ENCODE measurements at regions not wholly inside any gene's neighbourhood (a gene's known extent, or its start where the extent isn't known, plus 50 kb on each side); places are given as distances from the start of the nearest gene placed in this dataset.

DNA sequence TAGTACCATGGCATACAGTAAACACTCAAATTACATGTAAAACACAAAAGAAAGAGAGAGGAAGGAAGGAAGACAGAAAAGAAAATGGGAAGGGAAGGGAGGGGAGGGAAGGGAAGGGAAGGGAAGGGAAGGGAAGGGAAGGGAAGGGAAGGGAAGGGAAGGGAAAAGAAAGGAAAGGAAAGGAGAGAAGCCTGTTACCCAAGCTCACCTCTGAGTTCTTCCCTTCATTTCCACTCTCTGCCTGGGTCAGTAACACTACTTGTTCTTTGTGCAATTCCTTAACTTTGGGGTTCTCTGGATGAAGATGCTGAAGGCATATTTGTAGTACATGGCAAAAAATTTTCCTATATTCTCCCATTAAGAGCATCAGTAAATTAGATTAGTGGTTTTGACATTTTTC lies 241.0 kb downstream of the RAB28 start:
- Mint-ChIP-seq H3K4me3 (ENCODE audit: low read depth) (no peak overlapping the region), H3K27me3 (ENCODE audit: low read depth) (no peaks in the 10 kb centered on the region), H3K4me1 (ENCODE audit: low read depth) (peaks cover 16% of the 10 kb centered on the region), H3K9me3 (peaks cover 12% of the 10 kb centered on the region), H3K36me3 (ENCODE audit: low read depth) (no peaks in the 10 kb centered on the region), H3K27ac (no peak overlapping the region)
- no peak for DNase-seq (ENCODE audit: low spot score)
- intact Hi-C loops (cut with micrococcal nuclease) = loop anchor here (5.0 kb wide), 1 partner anchor 234 kb away; no protein-coding TSS in a partner anchor

DNA sequence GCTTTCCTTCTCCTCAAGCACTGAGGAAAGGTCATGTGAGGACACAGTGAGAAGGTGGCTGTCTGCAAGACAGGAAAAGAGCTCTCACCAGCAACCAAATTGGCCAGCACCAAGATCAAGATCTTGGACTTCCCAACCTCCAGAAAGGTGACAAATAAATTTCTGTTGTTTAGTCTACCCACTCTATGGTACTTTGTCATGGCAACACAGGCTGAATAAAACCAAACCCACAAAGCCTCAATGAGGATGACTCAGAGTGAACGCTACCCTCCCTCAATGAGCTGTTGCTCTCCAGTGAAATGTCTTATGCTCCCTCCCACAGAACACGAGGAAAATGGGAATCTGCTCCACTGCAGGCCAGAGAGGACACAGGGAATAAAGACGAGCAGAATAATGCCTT lies 244.1 kb downstream of the RAB28 start:
- H3K36me3 Mint-ChIP-seq (ENCODE audit: low read depth) = no peaks in the 10 kb centered on the region
- H3K4me1 Mint-ChIP-seq (ENCODE audit: low read depth) = peaks cover 16% of the 10 kb centered on the region
- H3K27ac Mint-ChIP-seq = no peak overlapping the region
- DNase-seq (ENCODE audit: low spot score) = no peak
- H3K4me3 Mint-ChIP-seq (ENCODE audit: low read depth) = no peak overlapping the region
- intact Hi-C loops (cut with micrococcal nuclease) = loop anchor here (5.0 kb wide), 1 partner anchor 237 kb away; no protein-coding TSS in a partner anchor
- no peaks in the 10 kb centered on the region for H3K27me3 Mint-ChIP-seq (ENCODE audit: low read depth)
- peaks cover 4% of the 10 kb centered on the region for H3K9me3 Mint-ChIP-seq

DNA sequence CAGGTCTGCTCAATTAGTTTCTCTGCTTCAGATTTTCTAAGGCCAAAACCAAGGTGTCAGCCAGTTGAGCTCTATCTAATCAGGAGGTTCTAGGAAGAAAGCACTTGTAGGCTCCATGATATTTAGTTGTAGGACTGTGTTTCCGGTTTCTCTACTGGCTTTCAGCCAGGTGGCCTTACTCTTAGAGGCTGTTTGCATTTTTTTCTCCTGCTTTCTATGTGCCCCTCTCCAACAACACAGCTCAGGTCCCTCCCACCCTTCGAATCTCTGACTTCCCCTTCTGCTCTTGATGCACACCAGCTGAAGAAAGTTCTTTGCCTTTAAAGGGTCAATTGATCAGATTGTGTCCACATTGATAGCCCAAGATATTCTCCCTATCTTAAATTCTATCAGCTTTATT lies 245.2 kb downstream of the RAB28 start:
- H3K36me3 Mint-ChIP-seq (ENCODE audit: low read depth) = no peaks in the 10 kb centered on the region
- H3K27me3 Mint-ChIP-seq (ENCODE audit: low read depth) = no peaks in the 10 kb centered on the region
- DNase-seq (ENCODE audit: low spot score) = no peak
- no peak overlapping the region for H3K4me3 Mint-ChIP-seq (ENCODE audit: low read depth)
- H3K9me3 Mint-ChIP-seq = peaks cover 4% of the 10 kb centered on the region
- no peak overlapping the region for H3K27ac Mint-ChIP-seq
- H3K4me1 Mint-ChIP-seq (ENCODE audit: low read depth) = peaks cover 16% of the 10 kb centered on the region
- intact Hi-C loops (cut with micrococcal nuclease) = no loop called here

DNA sequence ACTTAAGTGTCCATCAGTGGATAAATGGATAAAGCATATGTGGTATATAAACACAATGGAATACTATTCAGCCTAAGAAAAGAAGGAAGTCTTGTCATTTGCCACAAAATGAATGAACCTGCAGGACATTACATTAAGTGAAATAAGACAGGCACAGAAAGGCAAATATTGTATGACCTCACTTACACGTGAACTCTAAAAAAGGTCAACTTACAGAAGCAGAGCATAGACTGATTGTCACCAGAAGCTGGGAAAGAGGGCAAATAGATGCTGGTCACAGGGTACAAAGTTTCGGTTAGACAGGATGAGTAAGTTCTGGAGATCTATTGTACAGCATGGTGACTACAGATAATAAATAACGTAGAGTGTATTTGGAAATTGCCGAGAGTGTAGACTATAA lies 247.7 kb downstream of the RAB28 start:
- H3K27me3 Mint-ChIP-seq (ENCODE audit: low read depth) = no peaks in the 10 kb centered on the region

DNA sequence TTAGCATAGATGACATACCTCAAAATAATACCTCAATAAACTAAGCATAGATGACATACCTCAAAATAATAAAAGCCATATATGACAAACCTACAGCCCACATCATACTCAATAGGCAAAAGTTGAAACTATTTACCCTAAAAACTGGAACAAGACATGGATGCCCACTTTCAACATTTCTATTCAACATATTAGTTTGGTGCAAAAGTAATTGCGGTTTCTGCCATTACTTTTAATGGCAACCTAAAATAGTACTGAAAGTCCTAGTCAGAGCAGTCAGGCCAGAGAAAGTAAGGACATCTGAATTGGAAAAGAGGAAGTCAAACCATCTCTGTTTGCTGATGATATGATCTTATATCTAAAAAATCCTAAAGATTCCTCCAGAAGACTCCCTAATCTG lies 250.4 kb downstream of the RAB28 start:
- Mint-ChIP-seq H3K27me3 (ENCODE audit: low read depth) (no peaks in the 10 kb centered on the region), H3K4me1 (ENCODE audit: low read depth) (no peaks in the 10 kb centered on the region), H3K36me3 (ENCODE audit: low read depth) (no peaks in the 10 kb centered on the region), H3K27ac (no peak overlapping the region), H3K9me3 (peaks cover 22% of the 10 kb centered on the region), H3K4me3 (ENCODE audit: low read depth) (no peak overlapping the region)
- DNase-seq (ENCODE audit: low spot score) = no peak
- intact Hi-C loops (cut with micrococcal nuclease) = no loop called here

More for the DNA sequence above, 247.7 kb downstream of the RAB28 start:
- Mint-ChIP-seq H3K4me1 (ENCODE audit: low read depth) (peaks cover 10% of the 10 kb centered on the region), H3K4me3 (ENCODE audit: low read depth) (no peak overlapping the region), H3K36me3 (ENCODE audit: low read depth) (no peaks in the 10 kb centered on the region), H3K27ac (no peak overlapping the region), H3K9me3 (peaks cover 12% of the 10 kb centered on the region)
- intact Hi-C loops (cut with micrococcal nuclease) = no loop called here
- no peak for DNase-seq (ENCODE audit: low spot score)

DNA sequence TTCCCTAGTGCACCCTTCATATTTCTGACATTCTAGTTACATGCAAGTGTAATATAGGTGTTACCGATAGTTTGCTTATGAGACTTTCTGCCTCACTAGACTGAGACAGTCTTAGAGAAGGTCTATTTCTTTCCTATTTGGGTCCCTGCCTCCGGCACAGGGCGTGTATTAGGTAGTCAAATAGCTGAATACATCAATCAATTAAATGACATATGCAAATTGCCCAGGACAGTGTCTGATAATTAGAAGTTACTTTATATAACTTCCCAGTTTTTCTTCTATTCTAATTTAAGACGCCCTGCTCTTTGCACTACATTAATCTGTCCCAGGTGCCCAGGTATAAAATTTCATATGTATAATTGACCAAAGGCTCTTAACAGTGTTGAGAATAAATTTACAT lies 264.2 kb downstream of the RAB28 start:
- intact Hi-C loops (cut with micrococcal nuclease) = no loop called here
- H3K4me1 Mint-ChIP-seq (ENCODE audit: low read depth) = no peaks in the 10 kb centered on the region
- H3K36me3 Mint-ChIP-seq (ENCODE audit: low read depth) = no peaks in the 10 kb centered on the region
- H3K27me3 Mint-ChIP-seq (ENCODE audit: low read depth) = no peaks in the 10 kb centered on the region
- H3K27ac Mint-ChIP-seq = no peak overlapping the region
- no peak overlapping the region for H3K4me3 Mint-ChIP-seq (ENCODE audit: low read depth)
- peaks cover 5% of the 10 kb centered on the region for H3K9me3 Mint-ChIP-seq
- no peak for DNase-seq (ENCODE audit: low spot score)

DNA sequence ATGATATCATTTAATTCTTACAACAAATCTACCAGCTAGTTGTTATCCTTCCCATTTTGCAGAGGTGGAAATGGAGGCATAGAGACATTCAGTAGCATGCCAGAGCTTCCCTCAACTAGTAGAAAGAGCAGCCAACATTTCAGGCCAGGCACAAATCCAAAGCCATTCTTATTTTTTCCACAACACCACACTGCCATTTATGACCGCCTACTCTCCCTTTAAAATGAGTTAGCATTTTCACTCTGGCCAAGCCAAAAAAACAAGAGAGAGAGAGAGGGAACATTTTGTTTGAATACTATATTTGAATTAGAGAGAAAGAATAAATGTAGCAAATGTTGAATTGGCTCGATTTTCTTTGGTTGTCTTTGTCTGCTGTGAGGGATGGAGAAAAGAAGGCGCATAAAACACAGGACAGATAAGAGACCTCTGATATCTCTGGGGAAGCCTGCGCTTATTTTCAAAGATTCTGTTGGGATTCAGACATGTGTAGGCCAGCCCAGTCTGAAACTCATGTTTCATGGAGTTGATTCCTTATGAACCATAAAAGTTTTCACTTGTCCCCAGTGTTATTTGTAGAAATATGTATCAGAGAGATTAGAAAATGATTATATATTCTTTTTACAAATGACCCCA lies 265.7 kb downstream of the RAB28 start:
- no peaks in the 10 kb centered on the region for H3K4me1 Mint-ChIP-seq (ENCODE audit: low read depth)
- no peak overlapping the region for H3K4me3 Mint-ChIP-seq (ENCODE audit: low read depth)
- DNase-seq (ENCODE audit: low spot score) = no peak
- no peak overlapping the region for H3K27ac Mint-ChIP-seq
- H3K27me3 Mint-ChIP-seq (ENCODE audit: low read depth) = no peaks in the 10 kb centered on the region
- intact Hi-C loops (cut with micrococcal nuclease) = no loop called here
- no peaks in the 10 kb centered on the region for H3K36me3 Mint-ChIP-seq (ENCODE audit: low read depth)
- peaks cover 5% of the 10 kb centered on the region for H3K9me3 Mint-ChIP-seq

DNA sequence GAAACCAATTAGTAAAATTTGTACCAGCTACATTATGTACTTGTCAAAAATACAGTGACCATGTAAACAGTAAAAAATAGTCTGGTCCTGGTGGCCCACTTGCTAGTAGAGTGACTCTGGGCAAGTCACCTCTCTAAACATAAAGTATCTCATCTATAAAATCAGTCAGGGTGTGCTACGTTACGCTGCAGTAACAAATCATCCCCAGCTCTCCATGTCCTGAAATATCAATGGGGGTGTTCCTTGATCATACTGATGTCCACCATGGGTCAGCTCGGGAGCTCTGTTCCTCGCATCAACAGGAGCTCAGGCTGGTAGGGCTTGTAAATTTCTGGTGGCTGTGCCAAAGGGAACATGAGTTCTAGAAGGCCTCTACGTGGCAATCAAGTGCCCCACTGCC lies 268.6 kb downstream of the RAB28 start:
- Mint-ChIP-seq H3K27ac (no peak overlapping the region), H3K4me3 (ENCODE audit: low read depth) (no peak overlapping the region), H3K4me1 (ENCODE audit: low read depth) (no peaks in the 10 kb centered on the region), H3K36me3 (ENCODE audit: low read depth) (no peaks in the 10 kb centered on the region), H3K27me3 (ENCODE audit: low read depth) (no peaks in the 10 kb centered on the region), H3K9me3 (peaks cover 5% of the 10 kb centered on the region)
- intact Hi-C loops (cut with micrococcal nuclease) = no loop called here
- no peak for DNase-seq (ENCODE audit: low spot score)

DNA sequence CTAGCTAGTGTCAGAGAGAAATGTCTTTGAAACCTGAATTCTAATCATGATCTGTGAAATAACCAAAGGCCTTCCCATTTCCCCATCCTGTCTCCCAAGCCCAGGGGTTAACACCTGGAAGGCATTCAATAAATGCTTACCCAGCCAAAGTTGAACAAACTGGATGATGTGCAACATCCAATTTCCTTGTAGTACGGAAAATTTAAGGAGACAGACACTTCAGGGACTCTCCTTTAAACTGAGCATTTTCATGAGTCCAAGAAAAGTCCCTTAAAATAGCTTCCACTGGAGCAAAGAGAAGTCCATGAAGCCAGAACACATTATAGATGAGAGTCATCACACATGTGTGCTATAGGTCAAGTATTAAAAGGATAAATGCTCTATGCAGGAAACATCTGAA lies 271.2 kb downstream of the RAB28 start:
- intact Hi-C loops (cut with micrococcal nuclease) = no loop called here
- no peaks in the 10 kb centered on the region for H3K36me3 Mint-ChIP-seq (ENCODE audit: low read depth)
- peaks cover 5% of the 10 kb centered on the region for H3K9me3 Mint-ChIP-seq
- no peak for DNase-seq (ENCODE audit: low spot score)
- H3K27ac Mint-ChIP-seq = no peak overlapping the region
- H3K4me3 Mint-ChIP-seq (ENCODE audit: low read depth) = no peak overlapping the region
- H3K27me3 Mint-ChIP-seq (ENCODE audit: low read depth) = no peaks in the 10 kb centered on the region
- no peaks in the 10 kb centered on the region for H3K4me1 Mint-ChIP-seq (ENCODE audit: low read depth)

DNA sequence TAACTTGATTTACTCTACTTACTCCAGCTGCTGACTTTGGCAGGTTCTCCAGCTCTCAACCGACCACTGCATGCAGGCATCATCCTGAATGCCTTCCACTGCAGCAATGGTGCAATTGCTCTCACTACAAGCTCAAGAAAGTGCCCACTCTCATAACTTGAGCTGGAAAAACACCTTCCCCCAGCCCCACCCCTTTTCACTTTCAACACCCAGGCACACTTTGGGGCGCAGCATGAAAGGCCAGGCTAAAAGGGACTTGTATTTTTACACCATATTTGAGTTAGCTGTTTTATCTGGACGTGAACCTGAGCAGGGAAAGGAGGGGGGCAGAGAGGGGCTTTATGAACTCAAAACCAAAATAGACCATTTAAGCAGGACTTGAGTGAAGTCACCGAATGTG lies 274.5 kb downstream of the RAB28 start:
- H3K4me1 Mint-ChIP-seq (ENCODE audit: low read depth) = no peaks in the 10 kb centered on the region
- no peak for DNase-seq (ENCODE audit: low spot score)
- H3K27me3 Mint-ChIP-seq (ENCODE audit: low read depth) = no peaks in the 10 kb centered on the region
- intact Hi-C loops (cut with micrococcal nuclease) = no loop called here
- H3K9me3 Mint-ChIP-seq = no peaks in the 10 kb centered on the region
- no peak overlapping the region for H3K27ac Mint-ChIP-seq
- H3K36me3 Mint-ChIP-seq (ENCODE audit: low read depth) = no peaks in the 10 kb centered on the region
- H3K4me3 Mint-ChIP-seq (ENCODE audit: low read depth) = no peak overlapping the region

DNA sequence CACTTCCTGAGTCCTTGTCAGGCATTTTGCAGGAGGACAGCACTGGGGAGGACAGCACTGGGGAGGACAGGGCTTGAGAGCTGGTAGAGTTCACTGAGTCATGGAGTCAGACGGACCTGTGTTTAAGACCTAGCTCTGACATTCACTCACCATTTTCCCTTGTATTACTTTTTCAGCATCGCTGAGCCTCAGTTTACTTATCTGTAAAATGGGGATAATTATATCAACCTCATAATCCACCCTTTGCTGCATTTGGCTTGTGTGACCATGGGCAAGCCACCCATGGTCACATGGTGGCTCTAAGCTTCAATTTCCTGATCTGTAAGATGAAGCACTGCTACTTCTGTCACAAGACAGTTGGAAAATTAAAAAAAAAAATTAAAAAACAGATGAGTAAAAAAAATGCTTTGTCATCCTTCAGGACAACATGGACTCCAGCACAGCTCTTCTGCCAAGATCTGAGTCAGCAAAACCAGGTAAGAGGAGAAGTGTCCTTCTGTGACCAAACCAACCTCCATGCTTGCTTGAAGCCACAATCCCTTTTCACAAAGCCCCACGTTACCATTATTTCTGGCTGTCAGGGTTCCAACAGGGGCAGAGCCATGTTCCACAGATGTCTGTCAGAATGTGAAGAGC lies 275.5 kb downstream of the RAB28 start:
- no peaks in the 10 kb centered on the region for H3K36me3 Mint-ChIP-seq (ENCODE audit: low read depth)
- no peak overlapping the region for H3K4me3 Mint-ChIP-seq (ENCODE audit: low read depth)
- no peak overlapping the region for H3K27ac Mint-ChIP-seq
- H3K4me1 Mint-ChIP-seq (ENCODE audit: low read depth) = no peaks in the 10 kb centered on the region
- intact Hi-C loops (cut with micrococcal nuclease) = no loop called here
- H3K9me3 Mint-ChIP-seq = no peaks in the 10 kb centered on the region
- H3K27me3 Mint-ChIP-seq (ENCODE audit: low read depth) = no peaks in the 10 kb centered on the region
- no peak for DNase-seq (ENCODE audit: low spot score)

DNA sequence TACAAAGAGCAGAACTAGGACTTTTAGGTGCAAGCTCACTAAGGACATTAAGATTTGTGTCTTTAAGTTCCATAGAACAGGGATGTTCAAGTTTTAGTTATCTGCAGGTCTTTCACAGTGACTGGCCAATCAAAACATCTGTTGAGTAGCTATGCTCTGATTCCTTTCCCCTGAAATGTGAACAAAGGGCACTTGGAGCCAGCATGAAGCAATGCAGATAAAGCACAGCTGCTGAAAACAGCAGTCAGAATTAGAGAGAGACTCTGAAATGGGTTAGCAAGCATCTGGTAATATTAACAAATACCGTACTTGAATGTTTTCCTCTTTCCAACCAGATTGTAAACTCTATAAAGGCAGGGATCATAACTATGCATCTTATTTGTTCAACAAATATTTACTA lies 276.9 kb downstream of the RAB28 start:
- H3K27me3 Mint-ChIP-seq (ENCODE audit: low read depth) = no peaks in the 10 kb centered on the region

DNA sequence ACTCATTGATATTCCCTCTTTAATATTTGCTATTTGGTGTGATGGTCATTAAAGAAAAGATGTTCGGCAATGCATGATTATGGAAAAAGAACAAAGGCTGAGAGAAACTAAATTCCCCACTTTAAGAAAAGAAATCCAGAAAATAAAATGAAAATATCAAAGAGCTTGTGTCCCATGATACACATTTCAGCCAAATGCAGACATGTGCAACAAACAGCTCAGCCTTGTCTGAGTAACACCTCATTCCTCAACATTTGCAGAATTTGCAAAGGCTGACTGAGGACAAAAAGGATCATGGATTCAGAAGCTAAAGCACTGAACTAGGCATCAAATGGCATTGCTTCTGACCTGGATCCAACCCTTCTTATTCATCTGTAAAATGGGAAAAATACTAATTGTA lies 281.0 kb downstream of the RAB28 start:
- Mint-ChIP-seq H3K9me3 (no peaks in the 10 kb centered on the region), H3K27me3 (ENCODE audit: low read depth) (no peaks in the 10 kb centered on the region), H3K4me3 (ENCODE audit: low read depth) (no peak overlapping the region), H3K4me1 (ENCODE audit: low read depth) (no peaks in the 10 kb centered on the region), H3K36me3 (ENCODE audit: low read depth) (no peaks in the 10 kb centered on the region), H3K27ac (no peak overlapping the region)
- no peak for DNase-seq (ENCODE audit: low spot score)
- intact Hi-C loops (cut with micrococcal nuclease) = no loop called here

More for the DNA sequence above, 276.9 kb downstream of the RAB28 start:
- Mint-ChIP-seq H3K36me3 (ENCODE audit: low read depth) (no peaks in the 10 kb centered on the region), H3K9me3 (no peaks in the 10 kb centered on the region), H3K4me1 (ENCODE audit: low read depth) (no peaks in the 10 kb centered on the region), H3K4me3 (ENCODE audit: low read depth) (no peak overlapping the region), H3K27ac (no peak overlapping the region)
- intact Hi-C loops (cut with micrococcal nuclease) = no loop called here
- no peak for DNase-seq (ENCODE audit: low spot score)
